ENCODE measurements at regions not wholly inside any gene's neighbourhood (a gene's known extent, or its start where the extent isn't known, plus 50 kb on each side); places are given as distances from the start of the nearest gene placed in this dataset.

DNA sequence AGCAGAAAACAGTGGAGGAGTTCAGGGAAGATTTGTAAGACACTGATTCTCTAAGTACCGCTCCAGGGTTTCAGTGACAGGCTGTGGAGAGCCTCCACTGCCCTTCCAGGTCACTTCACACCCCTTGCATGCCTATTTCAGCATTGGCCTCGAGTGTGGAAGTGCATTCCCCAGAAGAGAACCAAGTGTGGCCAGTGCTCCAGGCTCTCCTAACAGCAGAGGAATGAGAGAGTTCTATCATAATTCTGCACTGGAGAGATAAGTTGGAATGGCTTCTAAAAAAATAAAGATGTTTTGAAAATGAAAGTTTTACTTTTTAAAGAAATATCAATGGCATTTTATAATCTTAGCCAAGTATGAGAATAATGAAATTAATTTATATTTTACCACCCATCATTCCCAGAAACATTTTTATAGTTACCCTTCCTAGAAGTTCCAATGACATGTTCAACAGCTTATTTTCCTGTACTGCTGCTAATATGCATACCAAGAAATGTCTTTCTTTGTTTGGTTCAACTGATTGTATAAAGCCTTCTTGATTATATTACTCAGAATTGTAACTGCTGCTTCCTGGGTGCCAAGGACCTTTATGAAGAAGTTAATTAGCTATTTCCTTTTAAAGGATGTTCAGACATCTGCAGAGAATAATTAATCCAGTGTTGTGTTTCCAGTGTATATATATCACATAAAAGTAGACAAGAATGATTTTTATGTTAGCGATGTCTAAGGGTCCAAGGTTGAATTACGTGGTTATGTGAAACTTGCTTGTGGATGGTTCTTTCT lies 61.0 kb upstream of the SERPINE2 start:
- TF ChIP-seq FOXM1 (IDR thresholded peaks at IDR 0.05; ENCODE audit: borderline replicate concordance), result no peak
- TF ChIP-seq SUZ12 (IDR thresholded peaks at IDR 0.05), result no peak
- no peak for TF ChIP-seq TARDBP (IDR thresholded peaks at IDR 0.05)
- TF ChIP-seq ZNF384 (IDR thresholded peaks at IDR 0.05), result no peak
- no peak for TF ChIP-seq BHLHE40 (IDR thresholded peaks at IDR 0.05; ENCODE audit: borderline replicate concordance)
- TF ChIP-seq FOXA1 (IDR thresholded peaks at IDR 0.05), result no peak
- no peak for TF ChIP-seq SP1 (IDR thresholded peaks at IDR 0.05)
- no peak for TF ChIP-seq FOXK2 (IDR thresholded peaks at IDR 0.05)
- TF ChIP-seq NFRKB (IDR thresholded peaks at IDR 0.05), result no peak
- no peak for TF ChIP-seq ELF4 (IDR thresholded peaks at IDR 0.05)

All from HEK293T (cell line).